D341Med (cell line): ENCODE measurements at regions not wholly inside any gene's neighbourhood (a gene's known extent, or its start where the extent isn't known, plus 50 kb on each side); places are given as distances from the start of the nearest gene placed in this dataset.
"Not testable (repeated sequence)": the region's sequence is repeated elsewhere in the genome, so short reads cannot be mapped to it uniquely, and the experiment has no call there.

ENCODE experiments used
- DNase-seq: peaks from one replicate; pipeline ENCODE4 v3.0.0; 2012; ENCODE audit warnings: low spot score

- no peak for DNase-seq
These were observed 677.2 kb downstream of the FAM181B start for GRCh38 chr11:82056450-82056849.

- no peak for DNase-seq
These were observed 684.5 kb downstream of the FAM181B start for GRCh38 chr11:82049199-82049598.

- no peak for DNase-seq
These were observed 686.5 kb downstream of the FAM181B start for GRCh38 chr11:82047200-82047599.

GRCh38 chr11:82046778-82047177, 686.9 kb downstream of the FAM181B start:
- no peak for DNase-seq

- no peak for DNase-seq
These were observed 687.8 kb downstream of the FAM181B start for GRCh38 chr11:82045748-82046457.

GRCh38 chr11:82043316-82043715, 690.3 kb downstream of the FAM181B start:
- DNase-seq: no peak

- DNase-seq: no peak
These were observed 691.9 kb downstream of the FAM181B start for GRCh38 chr11:82041764-82042163.

GRCh38 chr11:82038154-82038553, 695.5 kb downstream of the FAM181B start:
- peak; percentile 15 for DNase-seq

GRCh38 chr11:82034527-82034926, 699.1 kb downstream of the FAM181B start:
- DNase-seq: no peak

- not testable (repeated sequence) for DNase-seq
These were observed 706.3 kb downstream of the FAM181B start for GRCh38 chr11:82027335-82027734.

GRCh38 chr11:82024760-82025159, 708.9 kb downstream of the FAM181B start:
- no peak for DNase-seq

- no peak for DNase-seq
These were observed 721.4 kb downstream of the FAM181B start for GRCh38 chr11:82012276-82012675.

- DNase-seq: no peak
These were observed 724.5 kb downstream of the FAM181B start for GRCh38 chr11:82009133-82009532.

GRCh38 chr11:82007521-82007920, 726.1 kb downstream of the FAM181B start:
- DNase-seq: no peak

- no peak for DNase-seq
These were observed 729.0 kb downstream of the FAM181B start for GRCh38 chr11:82004537-82005213.

GRCh38 chr11:82003671-82004515, 729.8 kb downstream of the FAM181B start:
- DNase-seq: no peak

- no peak for DNase-seq
These were observed 730.6 kb downstream of the FAM181B start for GRCh38 chr11:82003024-82003423.

GRCh38 chr11:81995889-81996288, 737.8 kb downstream of the FAM181B start:
- DNase-seq: no peak

GRCh38 chr11:81993755-81994154, 739.9 kb downstream of the FAM181B start:
- DNase-seq: no peak

GRCh38 chr11:81990659-81991443, 742.8 kb downstream of the FAM181B start:
- DNase-seq: no peak

GRCh38 chr11:81989093-81989492, 744.6 kb downstream of the FAM181B start:
- no peak for DNase-seq
